Cardiac fibroblast (primary cell): ENCODE measurements at regions not wholly inside any gene's neighbourhood (a gene's known extent, or its start where the extent isn't known, plus 50 kb on each side); places are given as distances from the start of the nearest gene placed in this dataset.

Experiments
- DNase-seq, 2 donors: peaks; one replicate each; pipeline versions ENCODE4 v3.0.0 to v3.0.0-alpha.2; 2010; ENCODE audit warnings: low read depth in 2 of 2
- H3K4me3 ChIP-seq, 2 donors: replicated peaks in 1 of 2; 1 replicate in 1 of 2; 2 replicates in 1 of 2; pipeline ENCODE4 v1.5.1; 2011; ENCODE audit warnings: low read depth in 2 of 2, low read length in 2 of 2, mild to moderate bottlenecking in 2 of 2, moderate library complexity in 1 of 2
- TF ChIP-seq, protein P1 (sequence below): IDR thresholded peaks from one replicate; pipeline ENCODE4 v1.5.1; 2011; ENCODE audit warnings: low read depth, mild to moderate bottlenecking, low read length, inconsistent platforms

DNA sequence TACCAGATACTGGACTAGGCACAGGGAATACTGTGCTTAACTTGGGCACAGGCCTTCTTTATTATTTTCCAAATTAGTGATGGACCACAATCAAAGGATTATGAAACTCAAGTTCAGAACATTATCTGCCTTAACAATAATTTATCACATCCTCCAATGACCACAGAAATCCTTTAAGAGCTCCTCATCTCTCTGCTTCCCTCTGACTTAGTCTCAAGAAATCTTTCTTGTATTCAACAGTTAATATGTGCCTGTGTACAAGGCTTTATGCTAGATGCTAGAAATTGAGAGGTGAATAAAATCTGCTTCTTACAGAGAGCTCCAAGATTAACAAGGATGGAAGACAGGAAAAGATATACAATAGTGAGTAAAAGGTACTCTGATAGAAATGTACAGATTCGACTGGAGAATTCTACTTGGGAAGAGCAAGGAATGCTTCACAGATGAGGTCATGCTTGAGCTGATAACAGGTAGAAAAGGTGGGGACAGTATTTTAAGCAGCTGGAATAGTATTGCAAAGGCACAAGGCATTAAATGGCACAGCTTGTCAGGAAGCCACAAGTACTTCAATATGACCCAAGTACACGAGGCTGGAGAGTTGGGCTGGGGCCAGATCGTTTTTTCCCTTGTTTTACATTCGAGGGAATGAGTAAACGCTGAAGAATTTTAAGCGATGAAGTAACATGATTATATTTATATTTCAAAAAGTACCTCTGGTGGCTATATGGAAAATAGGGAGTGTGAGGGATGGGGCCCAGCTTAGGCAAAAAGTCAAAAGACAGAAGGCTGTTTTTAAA is 55.1 kb upstream of the ARID2 start:
- H3K4me3 ChIP-seq: no peak overlapping the region
- DNase-seq: peak; percentile 91 to 96
- TF ChIP-seq, protein P1, sequence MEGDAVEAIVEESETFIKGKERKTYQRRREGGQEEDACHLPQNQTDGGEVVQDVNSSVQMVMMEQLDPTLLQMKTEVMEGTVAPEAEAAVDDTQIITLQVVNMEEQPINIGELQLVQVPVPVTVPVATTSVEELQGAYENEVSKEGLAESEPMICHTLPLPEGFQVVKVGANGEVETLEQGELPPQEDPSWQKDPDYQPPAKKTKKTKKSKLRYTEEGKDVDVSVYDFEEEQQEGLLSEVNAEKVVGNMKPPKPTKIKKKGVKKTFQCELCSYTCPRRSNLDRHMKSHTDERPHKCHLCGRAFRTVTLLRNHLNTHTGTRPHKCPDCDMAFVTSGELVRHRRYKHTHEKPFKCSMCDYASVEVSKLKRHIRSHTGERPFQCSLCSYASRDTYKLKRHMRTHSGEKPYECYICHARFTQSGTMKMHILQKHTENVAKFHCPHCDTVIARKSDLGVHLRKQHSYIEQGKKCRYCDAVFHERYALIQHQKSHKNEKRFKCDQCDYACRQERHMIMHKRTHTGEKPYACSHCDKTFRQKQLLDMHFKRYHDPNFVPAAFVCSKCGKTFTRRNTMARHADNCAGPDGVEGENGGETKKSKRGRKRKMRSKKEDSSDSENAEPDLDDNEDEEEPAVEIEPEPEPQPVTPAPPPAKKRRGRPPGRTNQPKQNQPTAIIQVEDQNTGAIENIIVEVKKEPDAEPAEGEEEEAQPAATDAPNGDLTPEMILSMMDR: peak; percentile 1

GRCh38 chr12:45675534-45675933 is 54.0 kb upstream of the ARID2 start:
- no peak overlapping the region for H3K4me3 ChIP-seq
- TF ChIP-seq, protein P1: no peak
- no peak for DNase-seq
